KG1 (cell line): ENCODE measurements at regions not wholly inside any gene's neighbourhood (a gene's known extent, or its start where the extent isn't known, plus 50 kb on each side); places are given as distances from the start of the nearest gene placed in this dataset.

Source experiments
- DNase-seq: peaks from one replicate; lab custom pipeline; 2025; lab: John Stamatoyannopoulos, UW

DNA sequence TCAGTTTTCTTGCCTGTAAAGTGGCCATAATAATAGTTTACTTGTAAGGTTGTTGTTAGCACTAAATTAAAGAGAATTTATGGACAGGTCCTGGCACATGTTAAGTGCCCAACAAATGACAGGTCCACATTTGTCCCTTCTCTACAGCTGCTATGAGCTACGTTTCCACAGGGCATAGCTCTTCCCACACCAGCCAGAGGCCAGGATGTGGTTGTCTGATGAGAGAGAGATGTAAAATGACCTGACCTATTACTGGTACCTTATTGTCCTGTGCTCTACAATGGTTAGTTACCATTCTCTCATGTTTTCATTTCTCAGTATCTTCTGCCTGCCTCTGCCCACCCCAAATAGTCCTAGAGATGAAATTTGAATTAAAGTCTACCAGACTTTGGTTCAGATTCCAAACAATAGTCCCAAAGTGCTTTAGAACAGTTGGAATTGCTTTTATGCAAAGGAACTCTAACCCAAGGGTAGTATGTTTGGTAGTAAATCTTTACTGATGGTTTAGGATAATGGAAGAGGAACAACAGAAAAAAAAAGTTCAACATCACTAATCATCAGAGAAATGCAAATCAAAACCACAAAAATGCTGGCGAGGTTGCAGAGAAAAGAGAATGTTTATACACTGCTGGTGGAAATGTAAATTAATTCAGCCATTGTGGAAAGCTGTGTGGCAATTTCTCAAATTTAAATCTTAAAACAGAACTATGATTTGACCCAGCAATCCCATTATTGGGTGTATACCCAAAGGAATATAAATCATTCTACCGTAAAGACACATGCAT, 57.1 kb upstream of the ANKFN1 start:
- no peak for DNase-seq

DNA sequence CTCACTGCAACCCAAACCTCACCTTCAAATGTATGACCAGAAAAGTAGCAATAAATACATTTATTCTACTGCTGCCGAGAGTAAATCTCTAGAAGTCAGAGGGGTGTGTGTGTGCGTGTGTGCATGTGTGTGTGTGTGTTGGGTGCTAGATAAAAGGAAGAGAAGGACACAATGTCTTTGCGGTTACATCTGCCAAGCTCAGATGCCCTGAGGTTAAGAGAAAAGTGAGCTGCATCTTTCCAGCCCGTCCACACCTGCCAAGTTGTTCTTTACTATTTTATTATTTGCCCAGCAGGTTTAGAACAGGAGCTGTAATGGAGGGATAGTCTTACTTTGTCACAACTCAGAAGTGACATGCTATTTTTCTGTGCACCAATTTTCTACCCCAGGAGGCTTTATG, 54.5 kb upstream of the ANKFN1 start:
- no peak for DNase-seq

DNA sequence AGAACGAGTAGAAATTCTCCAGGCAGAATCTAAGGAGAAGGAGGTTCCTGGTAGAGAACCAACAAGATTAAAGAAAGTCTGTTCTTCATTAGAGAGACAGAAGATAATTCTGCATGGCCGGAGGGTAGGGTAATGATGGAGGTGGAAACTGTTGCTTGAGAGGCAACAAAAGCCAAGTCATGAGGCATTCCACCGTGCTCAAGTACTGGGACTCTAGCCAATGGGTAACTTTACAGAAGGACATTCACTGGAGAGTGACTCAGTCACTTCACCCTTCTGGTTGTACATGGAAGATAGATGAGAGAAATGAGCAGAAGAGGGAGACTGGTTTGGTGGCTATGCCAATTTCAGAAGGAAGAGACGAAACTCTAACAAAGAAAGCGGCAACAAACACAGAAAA, 53.6 kb upstream of the ANKFN1 start:
- DNase-seq, result no peak
